ENCODE measurements at regions not wholly inside any gene's neighbourhood (a gene's known extent, or its start where the extent isn't known, plus 50 kb on each side); places are given as distances from the start of the nearest gene placed in this dataset.

- DNase-seq, result no peak
Observed at GRCh38 chr2:205860885-205861284, 178.6 kb downstream of the NRP2 start.

GRCh38 chr2:205860181-205860580 lies 177.9 kb downstream of the NRP2 start:
- DNase-seq, result no peak

- DNase-seq, result no peak
Observed at GRCh38 chr2:205858881-205859441, 176.7 kb downstream of the NRP2 start.

DNA sequence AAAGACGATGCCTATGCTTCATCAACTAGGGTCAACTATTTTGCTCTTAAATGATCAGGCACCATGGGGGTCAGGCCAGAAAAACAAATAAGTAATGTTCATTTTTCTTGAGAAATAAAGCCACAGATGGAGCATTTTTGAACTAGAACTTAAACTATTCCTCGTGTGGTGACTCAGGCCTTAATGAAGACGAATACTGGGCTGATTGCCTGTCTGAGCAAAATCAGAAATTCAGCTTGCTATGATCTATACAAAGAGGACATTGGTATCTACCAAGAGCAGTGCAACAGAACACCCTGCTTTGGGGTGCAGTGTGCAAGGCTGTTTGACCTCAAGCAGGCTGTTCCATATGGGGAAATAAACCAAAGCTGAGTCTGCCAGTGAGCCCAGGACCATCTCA lies 176.0 kb downstream of the NRP2 start:
- DNase-seq, result no peak

- DNase-seq, result no peak
Observed at GRCh38 chr2:205857520-205858237, 175.4 kb downstream of the NRP2 start.

DNA sequence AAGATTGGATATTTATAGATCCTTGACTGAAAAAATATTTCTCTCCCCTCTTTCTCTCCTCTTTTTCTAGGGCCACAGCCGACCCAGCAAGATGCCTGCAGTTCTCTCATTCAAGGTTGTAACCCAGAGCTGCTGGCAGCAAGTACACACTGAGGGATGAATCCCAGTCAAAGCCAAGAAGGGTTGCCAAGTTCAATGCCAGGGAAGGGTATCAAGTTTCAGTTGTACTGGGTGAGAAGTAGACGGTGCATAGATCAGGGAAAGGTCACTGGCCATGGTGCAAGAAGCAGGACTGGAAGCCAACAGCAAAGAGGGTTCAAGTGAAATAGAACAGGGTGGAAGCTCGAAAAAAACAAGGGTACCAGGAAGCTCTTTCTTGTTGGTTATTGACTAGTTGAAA lies 170.2 kb downstream of the NRP2 start:
- no peak for DNase-seq

GRCh38 chr2:205850611-205851010 lies 168.3 kb downstream of the NRP2 start:
- no peak for DNase-seq

DNA sequence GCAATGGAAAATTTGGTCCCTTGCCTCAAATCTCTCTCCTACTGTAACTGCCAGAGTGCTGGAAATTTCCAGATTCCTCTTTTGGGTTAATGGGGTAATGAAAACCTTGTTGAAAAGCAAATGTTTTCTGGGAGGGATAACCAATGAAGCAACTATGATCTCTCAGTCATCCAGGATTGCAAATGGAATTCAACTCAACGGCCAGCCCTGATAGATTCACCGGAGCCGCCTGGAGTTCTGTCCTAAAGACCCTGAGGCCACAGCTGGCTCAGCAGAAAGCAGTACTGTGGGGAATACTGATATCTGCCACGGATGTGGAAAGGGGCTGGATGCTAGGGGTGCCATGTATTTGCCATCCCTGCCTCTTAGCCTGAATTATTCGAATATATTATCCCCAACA lies 167.8 kb downstream of the NRP2 start:
- no peak for DNase-seq

DNA sequence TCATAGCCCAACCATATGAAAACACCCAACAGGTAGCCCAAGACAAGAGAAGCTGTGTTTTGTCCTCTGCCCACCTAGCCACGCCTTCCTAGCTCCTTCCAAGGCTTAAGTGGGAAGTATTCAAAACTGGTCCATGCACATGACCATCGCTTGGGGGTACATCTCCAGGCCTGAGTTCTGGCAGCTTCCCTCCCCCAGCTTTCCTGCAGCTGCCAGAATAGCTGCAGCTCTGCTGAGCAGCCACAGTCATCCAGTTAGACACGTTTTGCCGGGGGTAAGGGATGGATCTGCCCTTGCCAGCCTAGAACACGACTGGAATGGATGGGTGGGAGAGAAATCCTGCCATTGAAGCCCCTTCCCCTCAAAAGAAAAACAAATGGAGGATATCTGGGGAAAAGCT lies 166.8 kb downstream of the NRP2 start:
- DNase-seq, result no peak

- DNase-seq, result no peak
Observed at GRCh38 chr2:205848601-205849000, 166.3 kb downstream of the NRP2 start.

All from activated T-cell treated with anti-CD3 and anti-CD28 coated beads for 4 hours (primary cell).